ENCODE measurements at regions not wholly inside any gene's neighbourhood (a gene's known extent, or its start where the extent isn't known, plus 50 kb on each side); places are given as distances from the start of the nearest gene placed in this dataset.

DNA sequence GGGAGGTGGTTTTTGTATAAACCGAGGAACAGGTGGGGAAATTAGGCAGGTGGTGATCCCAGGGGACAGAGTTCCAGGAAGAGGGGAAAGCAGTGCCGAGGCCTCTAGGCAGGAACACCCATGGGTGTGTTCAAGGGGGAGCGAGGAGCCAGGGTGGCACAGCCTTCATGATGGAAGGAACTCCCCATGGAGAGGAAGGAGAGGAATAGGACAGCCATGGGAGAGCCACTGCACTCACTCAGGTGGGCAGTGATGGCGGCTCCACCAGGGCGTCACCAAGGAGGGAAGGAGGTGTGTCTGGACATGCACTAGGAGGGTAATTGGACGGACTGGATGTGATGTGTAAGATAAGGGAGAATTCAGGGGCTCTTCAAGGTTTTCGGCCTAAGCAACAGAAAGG, 98.2 kb downstream of the THBS2 start:
- TF ChIP-seq SUZ12 (IDR thresholded peaks at IDR 0.05; ENCODE audit: extremely low read depth, insufficient read depth, insufficient read length) (no peak), YY1 (IDR thresholded peaks at IDR 0.05; ENCODE audit: insufficient read depth, insufficient read length) (no peak), ZNF274 (IDR thresholded peaks at IDR 0.05; ENCODE audit: low read depth, low read length) (no peak)
